ENCODE measurements at regions not wholly inside any gene's neighbourhood (a gene's known extent, or its start where the extent isn't known, plus 50 kb on each side); places are given as distances from the start of the nearest gene placed in this dataset.
A peak's percentile ranks its signal among the peaks of the same experiment; 100 is the strongest.
"Not testable (repeated sequence)": the region's sequence is repeated elsewhere in the genome, so short reads cannot be mapped to it uniquely, and the experiment has no call there.

DNA sequence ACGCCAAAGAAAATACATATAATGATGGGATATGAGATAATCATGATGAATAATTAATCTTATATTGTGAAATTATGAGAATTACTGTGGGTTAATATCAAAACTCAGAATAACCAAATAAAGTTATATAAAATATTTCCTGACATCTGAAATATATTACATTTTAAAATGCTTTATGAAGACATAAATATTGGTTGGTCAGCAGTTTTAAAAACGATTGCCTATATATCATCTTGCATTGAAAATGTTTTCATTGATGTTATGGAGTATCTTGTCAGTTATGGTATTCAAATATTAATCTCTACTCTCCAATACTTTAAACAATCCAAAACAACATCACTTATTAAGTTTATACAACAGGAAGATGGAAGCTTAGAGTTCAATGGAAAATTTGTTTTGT, 228.1 kb upstream of the FERD3L start:
- Histone ChIP-seq H3K4me1 (ENCODE audit: insufficient read depth) (no peaks in the 10 kb centered on the region), H3K36me3 (ENCODE audit: insufficient read depth) (no peaks in the 10 kb centered on the region), H3K4me3 (ENCODE audit: low read depth, low read length) (no peak overlapping the region), H3K27ac (ENCODE audit: low read depth) (no peak overlapping the region)
- no peak for DNase-seq (ENCODE audit: extremely low spot score)
- 81% methylated on average over 2 of the region's 2 CpGs for WGBS

DNA sequence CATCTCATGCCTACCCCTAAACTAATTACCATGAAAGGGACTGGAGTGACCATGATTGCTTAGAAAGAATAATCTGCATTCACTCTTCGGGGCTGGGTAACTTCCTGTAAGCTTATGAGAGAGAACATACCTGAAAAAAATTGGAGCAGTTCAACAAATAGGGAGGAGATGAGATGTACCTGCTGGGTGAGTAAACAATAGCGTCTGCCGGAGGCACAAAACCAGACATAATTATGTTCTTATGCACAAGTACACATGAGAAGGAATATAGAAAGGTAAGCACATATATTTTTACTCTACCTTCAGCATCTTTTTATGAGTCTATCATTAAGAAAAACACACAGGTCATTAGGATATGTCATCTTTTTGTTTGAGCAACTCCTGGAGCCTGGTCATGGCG, 224.6 kb upstream of the FERD3L start:
- WGBS, result 88% methylated on average over 4 of the region's 4 CpGs
- Histone ChIP-seq H3K27ac (ENCODE audit: low read depth) (no peak overlapping the region), H3K36me3 (ENCODE audit: insufficient read depth) (no peaks in the 10 kb centered on the region), H3K4me3 (ENCODE audit: low read depth, low read length) (no peak overlapping the region), H3K4me1 (ENCODE audit: insufficient read depth) (no peaks in the 10 kb centered on the region)
- no peak for DNase-seq (ENCODE audit: extremely low spot score)

- 77% methylated on average over 2 of the region's 2 CpGs for WGBS
- Histone ChIP-seq H3K4me1 (ENCODE audit: insufficient read depth) (no peaks in the 10 kb centered on the region), H3K36me3 (ENCODE audit: insufficient read depth) (no peaks in the 10 kb centered on the region), H3K27ac (ENCODE audit: low read depth) (no peak overlapping the region), H3K4me3 (ENCODE audit: low read depth, low read length) (no peak overlapping the region)
- DNase-seq (ENCODE audit: extremely low spot score), result no peak
Observed at GRCh38 chr7:19369182-19369581, 224.0 kb upstream of the FERD3L start.

GRCh38 chr7:19368491-19368925, 223.3 kb upstream of the FERD3L start:
- Histone ChIP-seq H3K27ac (ENCODE audit: low read depth) (no peak overlapping the region), H3K36me3 (ENCODE audit: insufficient read depth) (no peaks in the 10 kb centered on the region), H3K4me1 (ENCODE audit: insufficient read depth) (no peaks in the 10 kb centered on the region), H3K4me3 (ENCODE audit: low read depth, low read length) (no peak overlapping the region)
- DNase-seq (ENCODE audit: extremely low spot score), result no peak
- 67% methylated on average over 7 of the region's 7 CpGs for WGBS

DNA sequence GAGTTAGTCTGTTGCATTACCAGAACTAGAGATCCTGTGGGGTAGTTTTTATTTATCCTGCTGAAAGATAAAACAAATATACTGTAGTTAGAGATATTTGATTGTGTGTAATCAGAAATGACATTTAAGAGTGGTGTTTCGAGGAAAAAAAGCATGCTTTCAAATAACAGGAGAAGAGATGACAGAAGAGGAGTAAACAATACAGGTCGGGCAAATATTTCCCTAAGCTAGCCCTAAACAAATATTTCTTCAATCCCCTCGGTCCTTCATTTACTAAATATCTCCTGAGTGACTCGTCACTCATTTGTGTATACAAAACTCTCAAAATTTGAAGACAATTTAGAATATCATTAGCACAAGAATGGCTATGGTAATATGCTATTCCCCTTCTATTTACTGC, 219.7 kb upstream of the FERD3L start:
- H3K27ac ChIP-seq (ENCODE audit: low read depth), result no peak overlapping the region
- no peaks in the 10 kb centered on the region for H3K36me3 ChIP-seq (ENCODE audit: insufficient read depth)
- WGBS, result 61% methylated on average over 4 of the region's 4 CpGs
- DNase-seq (ENCODE audit: extremely low spot score), result no peak
- H3K4me3 ChIP-seq (ENCODE audit: low read depth, low read length), result no peak overlapping the region
- H3K4me1 ChIP-seq (ENCODE audit: insufficient read depth), result no peaks in the 10 kb centered on the region

DNA sequence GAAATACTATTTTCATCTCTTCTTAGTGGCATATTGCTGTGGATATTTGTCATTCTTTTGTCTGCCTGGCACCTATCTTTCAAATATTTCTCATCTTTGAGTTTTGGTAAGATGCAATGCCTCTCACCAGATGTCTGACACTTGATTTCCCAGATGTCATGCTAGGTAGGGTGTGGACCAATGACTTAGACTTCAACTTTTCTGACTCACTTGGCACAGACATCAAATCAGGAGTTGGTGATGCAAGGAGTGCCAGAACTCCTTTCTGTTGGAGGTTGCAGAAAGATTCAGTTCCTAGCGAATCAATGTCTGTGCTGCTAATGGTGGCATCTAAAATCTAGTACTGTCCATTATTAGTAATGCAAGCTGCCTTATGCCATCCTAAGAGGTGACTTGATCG, 216.9 kb upstream of the FERD3L start:
- 96% methylated on average over 2 of the region's 2 CpGs for WGBS
- Histone ChIP-seq H3K27ac (ENCODE audit: low read depth) (no peak overlapping the region), H3K4me3 (ENCODE audit: low read depth, low read length) (no peak overlapping the region), H3K4me1 (ENCODE audit: insufficient read depth) (no peaks in the 10 kb centered on the region), H3K36me3 (ENCODE audit: insufficient read depth) (no peaks in the 10 kb centered on the region)
- no peak for DNase-seq (ENCODE audit: extremely low spot score)

- no peak overlapping the region for H3K27ac ChIP-seq (ENCODE audit: low read depth)
- no peak overlapping the region for H3K4me3 ChIP-seq (ENCODE audit: low read depth, low read length)
- H3K4me1 ChIP-seq (ENCODE audit: insufficient read depth), result no peaks in the 10 kb centered on the region
- H3K36me3 ChIP-seq (ENCODE audit: insufficient read depth), result no peaks in the 10 kb centered on the region
- 90% methylated on average over 2 of the region's 2 CpGs for WGBS
- no peak for DNase-seq (ENCODE audit: extremely low spot score)
Observed at GRCh38 chr7:19353180-19353579, 208.0 kb upstream of the FERD3L start.

DNA sequence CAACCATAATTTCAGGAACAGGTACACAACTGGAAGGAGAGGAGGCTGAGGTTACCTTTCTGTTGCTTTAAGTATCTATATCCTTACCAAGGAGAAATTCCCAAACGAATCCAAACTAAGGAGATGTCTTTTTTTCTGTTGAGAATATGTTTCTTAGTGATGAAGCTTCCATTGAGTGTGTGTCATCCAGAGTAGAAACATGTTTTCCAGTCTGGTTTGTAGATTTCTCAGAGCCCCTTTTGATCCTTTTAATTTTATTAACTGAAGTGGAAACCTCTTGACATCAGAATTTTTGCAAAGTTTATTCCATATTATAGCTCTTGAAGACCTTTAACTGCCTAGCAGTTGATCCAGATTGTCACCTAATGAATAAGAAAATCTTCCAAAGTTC, 207.1 kb upstream of the FERD3L start:
- no peaks in the 10 kb centered on the region for H3K4me1 ChIP-seq (ENCODE audit: insufficient read depth)
- no peak overlapping the region for H3K27ac ChIP-seq (ENCODE audit: low read depth)
- no peak overlapping the region for H3K4me3 ChIP-seq (ENCODE audit: low read depth, low read length)
- no peak for DNase-seq (ENCODE audit: extremely low spot score)
- H3K36me3 ChIP-seq (ENCODE audit: insufficient read depth), result no peaks in the 10 kb centered on the region
- WGBS, result 21% methylated on average over 1 of the region's 1 CpG

DNA sequence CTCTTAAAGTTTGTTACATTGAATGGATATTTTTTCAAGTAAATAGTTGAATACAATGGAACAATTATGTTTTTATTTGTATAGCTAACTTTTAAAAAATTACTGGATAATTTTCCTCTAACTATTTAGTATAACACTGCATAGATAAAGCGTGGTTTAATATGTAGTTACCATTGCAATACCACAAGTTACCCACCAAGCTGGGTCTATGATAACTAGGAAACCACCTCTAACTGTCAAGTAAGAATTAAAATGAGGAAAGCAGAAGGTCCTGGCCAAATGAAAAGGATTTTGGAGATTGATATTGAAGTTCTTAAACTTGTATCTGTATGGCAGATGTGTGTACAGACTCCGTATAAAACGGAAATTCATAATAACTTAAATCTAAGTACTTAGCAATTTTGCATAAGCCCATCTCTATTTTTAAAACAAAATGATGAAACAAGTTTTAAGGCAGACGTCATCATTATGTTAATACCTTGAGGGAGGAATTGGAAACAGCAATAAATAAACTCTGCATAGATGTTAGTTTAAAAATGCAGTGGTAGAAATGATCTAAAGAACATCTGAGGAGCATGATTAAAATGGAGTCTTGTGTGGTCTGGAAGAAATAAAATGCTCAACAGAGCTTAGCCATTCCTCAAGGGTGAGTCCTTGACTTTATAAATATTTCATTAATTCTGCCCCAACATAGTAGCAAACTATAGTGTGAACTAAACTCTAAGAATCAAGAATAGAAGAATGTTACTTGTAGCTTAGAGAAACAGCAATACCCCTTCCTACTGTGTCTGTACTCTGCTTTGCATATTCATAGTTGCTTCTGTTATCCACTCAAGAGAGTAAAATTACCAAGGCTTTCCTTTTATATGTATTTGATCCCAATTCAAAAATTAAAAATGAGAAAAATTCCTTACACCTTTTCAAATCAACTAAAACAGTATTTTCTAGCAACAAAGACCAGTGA, 206.4 kb upstream of the FERD3L start:
- H3K27ac ChIP-seq (ENCODE audit: low read depth), result no peak overlapping the region
- H3K4me1 ChIP-seq (ENCODE audit: insufficient read depth), result no peaks in the 10 kb centered on the region
- DNase-seq (ENCODE audit: extremely low spot score), result no peak
- 82% methylated on average over 4 of the region's 4 CpGs for WGBS
- H3K36me3 ChIP-seq (ENCODE audit: insufficient read depth), result no peaks in the 10 kb centered on the region
- H3K4me3 ChIP-seq (ENCODE audit: low read depth, low read length), result no peak overlapping the region

DNA sequence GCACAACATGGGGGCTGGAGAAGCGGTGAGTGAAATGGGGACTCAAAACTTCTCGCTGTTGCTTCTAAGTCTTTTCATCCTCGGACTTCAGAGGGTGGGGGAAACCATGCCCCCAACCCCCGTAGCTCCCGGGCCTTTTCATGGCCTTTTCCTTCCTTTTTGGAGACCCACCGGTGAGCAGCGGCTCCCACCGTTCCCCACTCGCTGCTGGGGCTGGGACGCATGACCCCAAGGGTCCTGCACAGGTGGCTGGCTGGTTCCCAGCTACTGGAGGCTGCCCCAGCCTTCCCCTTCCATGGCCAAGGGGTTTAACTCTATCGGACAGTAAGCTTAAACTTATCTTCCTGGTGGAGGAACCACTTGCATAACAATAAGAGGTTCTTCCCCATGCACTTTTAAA, 194.3 kb upstream of the FERD3L start:
- no peak overlapping the region for H3K27ac ChIP-seq (ENCODE audit: low read depth)
- WGBS, result 95% methylated on average over 11 of the region's 11 CpGs
- H3K4me3 ChIP-seq (ENCODE audit: low read depth, low read length), result no peak overlapping the region
- DNase-seq (ENCODE audit: extremely low spot score), result no peak
- H3K36me3 ChIP-seq (ENCODE audit: insufficient read depth), result no peaks in the 10 kb centered on the region
- H3K4me1 ChIP-seq (ENCODE audit: insufficient read depth), result no peaks in the 10 kb centered on the region

- H3K27ac ChIP-seq (ENCODE audit: low read depth); H3K4me3 ChIP-seq (ENCODE audit: low read depth, low read length); H3K36me3 ChIP-seq (ENCODE audit: insufficient read depth); H3K4me1 ChIP-seq (ENCODE audit: insufficient read depth); DNase-seq (ENCODE audit: extremely low spot score): not testable (repeated sequence)
- 95% methylated on average over 3 of the region's 3 CpGs for WGBS
Observed at GRCh38 chr7:19338512-19338911, 193.3 kb upstream of the FERD3L start.

DNA sequence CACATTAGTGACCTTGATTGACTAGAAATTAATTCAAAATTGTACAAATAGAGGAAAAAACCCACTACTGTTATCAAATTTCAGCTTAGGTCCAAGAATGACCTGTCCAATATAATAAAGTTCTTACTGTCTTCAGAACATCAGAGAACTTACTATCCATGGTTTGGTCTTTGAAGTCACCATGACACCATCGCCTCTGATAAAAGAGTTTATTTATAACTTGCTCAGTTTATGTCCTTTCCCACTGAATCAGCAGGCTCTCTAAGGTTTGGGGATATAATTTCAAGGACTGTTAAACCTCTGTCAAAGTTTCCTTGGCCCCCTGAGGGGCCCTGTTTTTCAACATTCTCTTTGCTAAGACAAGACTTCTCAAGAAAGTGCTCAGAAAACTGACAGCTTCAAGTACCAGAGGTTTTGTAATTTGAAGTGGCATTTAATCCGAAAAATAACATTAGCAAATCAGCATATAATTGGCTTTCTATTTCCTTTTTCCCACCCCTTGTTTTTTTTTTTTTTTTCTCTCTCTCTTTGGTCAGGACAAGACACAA, 191.7 kb upstream of the FERD3L start:
- no peak for DNase-seq (ENCODE audit: extremely low spot score)
- Histone ChIP-seq H3K4me1 (ENCODE audit: insufficient read depth) (no peaks in the 10 kb centered on the region), H3K4me3 (ENCODE audit: low read depth, low read length) (no peak overlapping the region), H3K36me3 (ENCODE audit: insufficient read depth) (no peaks in the 10 kb centered on the region), H3K27ac (ENCODE audit: low read depth) (no peak overlapping the region)
- WGBS, result 54% methylated on average over 2 of the region's 2 CpGs

- H3K4me1 ChIP-seq (ENCODE audit: insufficient read depth), result no peaks in the 10 kb centered on the region
- no peaks in the 10 kb centered on the region for H3K36me3 ChIP-seq (ENCODE audit: insufficient read depth)
- H3K27ac ChIP-seq (ENCODE audit: low read depth), result no peak overlapping the region
- DNase-seq (ENCODE audit: extremely low spot score), result no peak
- no peak overlapping the region for H3K4me3 ChIP-seq (ENCODE audit: low read depth, low read length)
- WGBS, result 93% methylated on average over 2 of the region's 2 CpGs
Observed at GRCh38 chr7:19333706-19334105, 188.5 kb upstream of the FERD3L start.

DNA sequence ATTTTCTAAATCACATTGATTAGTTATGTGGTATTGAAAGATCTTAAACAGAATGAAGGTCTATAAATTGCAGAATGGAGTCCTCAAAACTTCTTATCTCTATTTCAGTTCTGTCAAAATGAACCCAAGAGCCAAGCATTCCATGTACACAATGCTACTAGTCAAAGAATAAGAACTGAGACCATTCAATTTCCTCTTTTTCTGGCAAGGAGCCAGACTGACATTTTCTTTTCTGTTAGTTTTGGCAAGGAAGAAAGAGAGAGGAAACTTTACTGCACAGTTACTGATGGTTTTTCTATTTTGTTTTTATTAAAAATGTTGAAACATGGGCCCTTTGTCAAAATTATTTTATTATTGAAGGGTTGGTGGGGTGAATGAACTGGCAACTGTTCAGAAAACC, 181.8 kb upstream of the FERD3L start:
- Histone ChIP-seq H3K27ac (ENCODE audit: low read depth) (no peak overlapping the region), H3K4me1 (ENCODE audit: insufficient read depth) (no peaks in the 10 kb centered on the region), H3K36me3 (ENCODE audit: insufficient read depth) (no peaks in the 10 kb centered on the region), H3K4me3 (ENCODE audit: low read depth, low read length) (no peak overlapping the region)
- peak; percentile 52 for DNase-seq (ENCODE audit: extremely low spot score)
